ENCODE measurements at regions not wholly inside any gene's neighbourhood (a gene's known extent, or its start where the extent isn't known, plus 50 kb on each side); places are given as distances from the start of the nearest gene placed in this dataset.

- TF ChIP-seq RXRA (IDR thresholded peaks at IDR 0.05) (no peak), CTCF (IDR thresholded peaks at IDR 0.05; ENCODE audit: low read depth, low read length, missing input control) (no peak), HNF4A (conservative IDR thresholded peaks at IDR 0.05) (no peak), RAD21 (IDR thresholded peaks at IDR 0.05) (no peak), SP1 (IDR thresholded peaks at IDR 0.05) (no peak), MAX (IDR thresholded peaks at IDR 0.05) (no peak), TAF1 (conservative IDR thresholded peaks at IDR 0.05) (no peak)
Observed at GRCh38 chr12:88272456-88272855, 130.3 kb downstream of the TMTC3 start.

Measured in liver (tissue), 3 donors.